HG02610 (cell line): ENCODE measurements at regions not wholly inside any gene's neighbourhood (a gene's known extent, or its start where the extent isn't known, plus 50 kb on each side); places are given as distances from the start of the nearest gene placed in this dataset.

Experiments used
- ATAC-seq: cut with Tn5 transposase; IDR thresholded peaks from one replicate; pipeline ENCODE4 v1.9.1; 2021; ENCODE audit warnings: mild to moderate bottlenecking, moderate library complexity; ENCODE audit not compliant: unreplicated experiment

DNA sequence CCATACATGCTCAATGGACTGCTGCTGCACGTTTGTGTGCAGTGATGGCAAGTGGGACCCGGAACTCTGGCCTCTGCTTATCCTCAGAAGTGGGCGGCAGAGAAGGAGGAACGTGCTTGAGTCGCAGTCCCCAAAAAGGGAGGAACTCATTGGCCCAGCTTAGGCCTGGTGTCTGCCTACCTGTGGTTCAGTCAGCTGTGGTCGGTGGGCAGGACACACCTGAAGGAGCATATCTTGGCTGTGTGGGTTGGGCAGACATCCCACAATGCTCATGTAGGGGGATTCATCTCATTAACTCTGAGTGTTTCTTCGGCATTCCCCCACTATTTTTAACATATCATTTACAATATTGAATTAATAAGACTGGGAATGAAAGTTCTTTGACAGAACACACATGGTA is 122.9 kb upstream of the IL12B start:
- no peak for ATAC-seq

- ATAC-seq = peak; percentile 5
Measured at GRCh38 chr5:159456261-159456660, 126.0 kb upstream of the IL12B start.

GRCh38 chr5:159456722-159457465 is 126.6 kb upstream of the IL12B start:
- ATAC-seq = peak; percentile 85

GRCh38 chr5:159458217-159458711 is 128.0 kb upstream of the IL12B start:
- peak; percentile 38 for ATAC-seq

DNA sequence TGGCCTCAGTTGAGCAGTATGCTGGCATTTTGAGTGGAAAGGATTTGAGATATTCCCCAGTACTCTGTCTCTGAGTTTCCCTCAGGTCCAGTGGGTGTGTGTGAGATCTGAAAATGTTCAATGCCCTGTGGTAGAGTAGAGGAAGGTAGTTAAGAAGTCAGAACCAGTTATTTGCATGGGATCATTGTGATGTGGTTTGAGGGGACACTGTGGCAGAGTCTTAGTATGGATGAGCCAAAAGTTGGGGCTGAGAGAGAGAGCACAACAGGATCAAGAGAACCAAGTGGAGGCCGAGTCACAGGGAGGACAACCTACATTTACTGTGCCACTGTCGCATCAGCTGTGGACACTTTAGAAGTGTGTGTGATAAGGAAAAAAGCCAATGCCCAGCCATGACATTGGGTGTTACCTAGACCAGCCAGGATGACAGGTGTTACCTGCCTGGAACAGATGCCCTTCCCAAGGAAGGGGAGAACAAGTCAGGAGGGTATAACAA is 128.9 kb upstream of the IL12B start:
- ATAC-seq = no peak

DNA sequence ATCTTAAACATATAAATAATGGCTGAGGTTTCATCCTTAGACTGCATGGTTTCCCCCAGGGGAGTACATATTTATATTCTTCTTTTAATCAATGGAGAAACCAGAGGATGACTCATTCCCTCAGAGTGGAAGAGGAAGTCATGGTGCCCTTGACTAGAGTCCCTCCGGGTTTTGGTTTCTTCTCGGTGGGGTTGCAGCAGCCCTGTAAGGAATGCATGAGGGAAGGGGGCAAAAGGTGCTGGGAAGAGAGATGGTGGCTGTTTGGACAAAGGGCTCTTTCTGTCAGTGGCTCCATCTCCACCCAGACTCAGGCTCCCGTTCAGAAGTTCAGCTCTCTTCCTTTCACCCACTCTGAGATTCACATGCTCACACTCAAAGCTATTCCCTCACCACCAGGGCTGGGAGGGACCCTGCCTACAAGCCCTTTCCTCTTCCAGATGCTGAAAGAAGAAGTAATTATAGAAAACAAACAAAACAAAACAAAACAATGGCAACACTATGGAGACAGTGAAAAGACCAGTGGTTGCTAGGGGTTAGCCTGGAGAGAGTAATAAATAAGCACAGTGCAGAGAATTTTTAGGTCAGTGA is 129.8 kb upstream of the IL12B start:
- peak; percentile 24 for ATAC-seq

- ATAC-seq = no peak
Measured at GRCh38 chr5:159463590-159464321, 133.5 kb upstream of the IL12B start.

DNA sequence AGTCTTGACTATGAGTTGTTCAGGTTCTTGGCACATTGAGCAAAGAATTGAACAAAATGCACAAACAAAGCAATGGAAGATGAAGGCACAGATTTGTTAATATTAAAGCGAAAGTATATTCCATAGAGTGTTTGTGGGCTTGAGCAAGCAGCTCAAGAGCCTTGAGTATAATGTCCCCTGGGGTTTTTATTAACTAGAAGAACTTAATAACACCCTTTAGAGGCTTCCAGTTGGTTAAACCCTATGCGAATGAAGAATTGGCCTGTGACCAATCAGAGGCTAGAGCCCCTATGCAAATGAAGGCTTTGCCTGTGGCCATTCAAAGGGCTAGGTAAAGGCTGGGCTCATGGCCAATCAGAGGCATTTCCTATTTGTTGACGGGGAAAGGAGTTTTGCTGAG is 135.3 kb upstream of the IL12B start:
- no peak for ATAC-seq

- no peak for ATAC-seq
Measured at GRCh38 chr5:159467666-159468065, 137.4 kb upstream of the IL12B start.

DNA sequence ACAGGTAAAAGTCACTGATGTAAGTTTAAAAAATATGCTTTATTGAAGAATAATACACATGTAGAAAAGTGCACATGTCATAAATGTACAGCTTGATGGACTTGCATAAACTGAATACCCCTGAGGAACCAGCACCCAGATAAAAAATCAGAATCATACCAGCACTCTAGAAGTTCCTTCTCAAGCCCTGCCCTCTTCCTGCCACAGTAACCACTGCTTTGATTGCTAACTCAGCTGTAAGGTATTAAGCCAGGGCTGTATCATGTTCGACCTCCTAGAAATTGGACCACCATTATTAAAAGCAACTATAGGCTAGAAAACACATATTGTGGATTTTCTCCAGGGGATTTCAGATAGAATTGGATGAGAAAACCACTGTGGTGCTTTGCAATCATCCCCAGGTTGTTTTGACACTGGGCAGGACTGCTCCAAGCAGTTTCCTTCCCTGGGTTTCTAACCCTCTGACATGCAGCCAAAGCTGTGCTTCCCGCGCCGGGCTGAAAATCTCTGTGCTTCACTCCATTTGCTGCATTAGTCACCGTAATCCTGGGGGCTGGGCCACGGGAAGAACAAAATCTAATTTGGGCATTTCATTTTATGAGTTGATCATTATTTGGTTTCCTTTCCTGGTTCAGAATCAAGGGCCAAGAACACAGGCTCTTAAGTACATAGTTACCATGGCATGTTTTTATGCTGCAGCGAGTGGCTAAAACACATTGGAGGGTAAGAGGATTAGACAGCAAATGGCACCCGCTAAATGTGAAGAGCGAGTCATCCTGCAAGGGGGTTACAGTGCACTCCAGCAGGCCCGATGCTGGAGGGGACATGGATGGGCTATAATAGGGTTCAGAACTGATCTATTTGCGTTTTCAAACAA is 139.4 kb upstream of the IL12B start:
- peak; percentile 74 for ATAC-seq

DNA sequence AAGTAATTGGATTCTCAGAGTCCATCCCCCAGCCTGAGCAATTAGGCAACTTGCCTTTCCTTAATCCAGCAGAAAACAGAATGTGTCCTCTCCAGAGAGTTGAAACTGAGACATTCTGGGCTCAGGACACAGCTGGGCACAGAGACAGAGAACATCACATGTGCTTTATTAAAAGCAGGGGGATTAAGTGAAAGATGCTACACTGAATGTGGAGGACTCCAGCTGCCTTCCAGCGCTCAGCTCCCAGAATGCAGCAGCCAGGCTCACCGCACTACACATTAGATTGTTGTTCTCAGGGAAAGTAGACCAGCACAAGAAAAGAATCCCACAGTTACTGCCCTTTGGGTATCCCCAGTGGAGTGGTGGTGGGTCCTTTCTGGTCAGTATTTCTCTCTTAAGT is 141.6 kb upstream of the IL12B start:
- ATAC-seq = no peak

DNA sequence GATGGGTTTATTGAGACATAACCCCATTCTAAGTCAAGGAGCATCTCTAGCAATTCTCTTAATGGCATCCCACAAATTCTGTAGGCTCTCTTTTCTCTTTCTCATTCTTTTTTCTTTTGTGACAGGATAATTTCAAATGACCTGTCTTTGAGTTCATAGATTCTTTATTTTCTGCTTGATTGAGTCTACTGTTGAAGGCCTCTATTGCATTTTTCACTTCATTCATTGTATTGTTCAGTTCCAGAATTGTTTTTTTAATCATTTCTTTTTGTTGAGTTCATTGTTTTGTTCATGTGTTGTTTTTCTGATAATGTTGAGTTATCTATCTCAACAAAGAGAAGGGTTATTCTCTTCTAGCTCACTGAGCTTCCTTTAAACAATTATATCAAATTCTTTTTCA is 144.7 kb upstream of the IL12B start:
- ATAC-seq = no peak

DNA sequence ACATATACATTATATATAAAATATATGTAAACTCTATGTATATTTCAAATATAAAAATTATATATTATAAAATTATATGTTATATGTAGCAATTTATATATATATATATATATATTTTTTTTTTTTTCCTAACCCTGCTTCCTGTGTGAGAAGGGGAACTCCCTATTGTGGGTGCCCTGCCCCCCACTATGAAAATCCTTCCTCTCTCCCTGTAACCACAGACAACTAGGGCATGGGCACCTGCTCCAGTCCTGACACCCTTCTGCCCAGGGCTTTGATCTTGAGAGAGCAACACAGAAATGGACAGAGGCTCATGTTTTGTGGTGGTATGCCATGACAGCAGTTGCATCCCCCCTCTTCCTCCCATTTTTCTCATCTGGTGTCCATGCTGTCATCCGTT is 148.7 kb upstream of the IL12B start:
- no peak for ATAC-seq

GRCh38 chr5:159480849-159481248 is 150.6 kb upstream of the IL12B start:
- no peak for ATAC-seq

- no peak for ATAC-seq
Measured at GRCh38 chr5:159481751-159482150, 151.5 kb upstream of the IL12B start.

DNA sequence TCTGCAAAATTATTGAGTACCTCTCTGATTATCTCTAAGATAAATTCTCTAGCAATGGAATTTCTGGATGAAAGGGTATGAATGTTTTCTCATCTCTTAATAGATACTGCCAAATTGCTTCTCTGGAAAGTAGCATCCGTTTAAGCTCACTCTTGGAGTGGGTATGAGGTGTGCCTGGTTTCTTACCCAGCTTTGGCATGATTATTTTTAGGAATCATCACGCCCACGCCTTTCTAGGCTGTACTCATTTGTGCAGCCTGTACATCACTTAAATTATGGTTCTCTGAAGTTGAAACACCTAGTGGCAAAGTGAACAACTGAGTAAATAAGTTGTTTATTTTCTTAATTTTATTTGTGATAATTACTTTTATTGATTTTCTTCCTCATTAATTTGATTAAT is 156.5 kb upstream of the IL12B start:
- ATAC-seq = no peak

DNA sequence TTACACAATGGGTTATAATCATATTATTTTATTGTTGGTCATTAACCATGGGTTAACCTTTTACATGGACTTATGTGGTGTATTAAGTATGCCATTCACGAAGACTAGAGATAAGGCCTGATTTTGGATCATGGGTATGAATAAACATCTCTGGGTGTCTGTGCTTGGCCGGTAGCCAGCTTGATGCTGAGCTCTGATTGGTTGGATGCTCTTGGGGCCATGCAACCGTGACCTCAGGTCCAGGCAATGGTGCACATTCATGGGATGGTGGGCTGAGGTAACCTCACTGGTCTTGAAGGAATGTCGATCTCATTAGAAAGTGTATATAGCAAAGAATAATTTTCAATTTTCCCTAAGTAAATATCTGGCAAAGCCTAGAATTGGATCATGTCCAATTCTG is 158.2 kb upstream of the IL12B start:
- ATAC-seq = no peak

DNA sequence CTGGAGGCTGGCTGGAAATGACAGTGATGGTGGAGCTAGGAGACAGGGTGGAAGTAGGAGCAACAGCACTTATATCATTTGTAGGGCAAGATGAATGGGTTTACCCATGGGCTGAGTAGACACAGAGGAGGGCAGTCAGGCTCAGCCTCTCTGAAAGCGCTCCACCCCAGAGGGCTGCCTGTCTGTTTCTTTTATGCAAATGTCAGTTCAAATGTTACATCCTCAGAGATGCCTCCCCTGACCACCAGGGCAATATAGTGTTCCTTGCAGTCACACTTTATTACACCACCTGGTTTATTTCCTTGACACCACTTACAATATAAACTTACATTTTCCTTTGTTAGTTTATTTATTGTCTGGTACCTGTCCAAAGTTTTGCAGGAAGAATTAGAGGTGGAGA is 159.5 kb upstream of the IL12B start:
- ATAC-seq = no peak

- no peak for ATAC-seq
Measured at GRCh38 chr5:159490507-159490906, 160.2 kb upstream of the IL12B start.

DNA sequence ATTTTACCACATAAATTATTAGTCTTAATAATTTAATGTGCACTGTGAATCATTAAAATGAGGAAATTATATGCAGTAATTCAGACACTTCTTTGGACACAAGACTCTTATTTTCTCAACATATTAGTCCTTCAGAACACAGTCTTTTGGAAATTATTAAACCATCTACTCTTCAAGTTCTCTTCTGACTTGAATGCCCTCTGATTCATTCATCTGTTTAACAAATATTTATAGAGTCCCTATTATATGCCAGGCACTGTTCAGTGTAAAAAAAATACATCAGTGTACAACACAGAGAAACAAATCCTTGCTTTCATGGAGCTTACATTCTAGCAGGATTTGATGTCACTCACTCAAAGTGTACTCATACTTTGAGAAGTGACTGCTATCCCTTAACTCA is 163.4 kb upstream of the IL12B start:
- no peak for ATAC-seq

- peak; percentile 41 for ATAC-seq
Measured at GRCh38 chr5:159496773-159497172, 166.5 kb upstream of the IL12B start.
